IMR-90 (cell line): ENCODE measurements at regions not wholly inside any gene's neighbourhood (a gene's known extent, or its start where the extent isn't known, plus 50 kb on each side); places are given as distances from the start of the nearest gene placed in this dataset.

ENCODE experiments used
- RAD21 ChIP-seq: IDR thresholded peaks from 2 replicates; pipeline ENCODE4 v1.6.1; 2012; ENCODE audit warnings: low read length, improper control_type of control experiment
- RFX5 ChIP-seq: IDR thresholded peaks from 2 replicates; pipeline ENCODE4 v1.8.0; 2012; ENCODE audit warnings: low read depth, mild to moderate bottlenecking, low read length, moderate library complexity
- TF ChIP-seq, protein P1 (sequence below): conservative IDR thresholded peaks from 2 replicates; pipeline ENCODE4 v1.5.1; 2012; ENCODE audit warnings: mild to moderate bottlenecking, low read depth, low read length, improper control_type of control experiment
- TF ChIP-seq, protein P2 (sequence below): fragments of 150-350 bp; IDR thresholded peaks from 2 replicates; pipeline ENCODE4 v1.6.1; 2016; ENCODE audit warnings: low read depth, mild to moderate bottlenecking, low read length, moderate library complexity, borderline replicate concordance

DNA sequence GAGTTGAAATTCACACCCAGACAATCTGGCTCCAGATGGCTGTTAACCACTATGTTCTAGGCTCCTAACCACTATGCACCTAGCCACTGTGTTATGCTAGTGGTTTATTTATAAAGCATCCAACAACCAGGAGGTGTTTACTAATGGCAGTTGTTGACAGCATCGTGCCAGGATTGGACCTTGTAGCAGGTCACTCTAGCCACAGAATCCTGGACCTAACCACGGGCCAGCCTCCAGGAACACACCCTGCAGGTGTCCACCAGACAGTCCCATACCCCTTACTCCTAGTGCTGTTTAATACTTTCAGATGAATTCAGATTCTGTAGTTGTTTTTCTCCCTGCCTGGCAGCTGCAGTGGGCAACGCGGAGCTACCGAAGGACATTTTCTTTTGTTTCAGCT lies 109.4 kb upstream of the MYL2 start:
- TF ChIP-seq, protein P1, sequence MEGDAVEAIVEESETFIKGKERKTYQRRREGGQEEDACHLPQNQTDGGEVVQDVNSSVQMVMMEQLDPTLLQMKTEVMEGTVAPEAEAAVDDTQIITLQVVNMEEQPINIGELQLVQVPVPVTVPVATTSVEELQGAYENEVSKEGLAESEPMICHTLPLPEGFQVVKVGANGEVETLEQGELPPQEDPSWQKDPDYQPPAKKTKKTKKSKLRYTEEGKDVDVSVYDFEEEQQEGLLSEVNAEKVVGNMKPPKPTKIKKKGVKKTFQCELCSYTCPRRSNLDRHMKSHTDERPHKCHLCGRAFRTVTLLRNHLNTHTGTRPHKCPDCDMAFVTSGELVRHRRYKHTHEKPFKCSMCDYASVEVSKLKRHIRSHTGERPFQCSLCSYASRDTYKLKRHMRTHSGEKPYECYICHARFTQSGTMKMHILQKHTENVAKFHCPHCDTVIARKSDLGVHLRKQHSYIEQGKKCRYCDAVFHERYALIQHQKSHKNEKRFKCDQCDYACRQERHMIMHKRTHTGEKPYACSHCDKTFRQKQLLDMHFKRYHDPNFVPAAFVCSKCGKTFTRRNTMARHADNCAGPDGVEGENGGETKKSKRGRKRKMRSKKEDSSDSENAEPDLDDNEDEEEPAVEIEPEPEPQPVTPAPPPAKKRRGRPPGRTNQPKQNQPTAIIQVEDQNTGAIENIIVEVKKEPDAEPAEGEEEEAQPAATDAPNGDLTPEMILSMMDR = no peak
- TF ChIP-seq RFX5 (no peak), RAD21 (no peak)
- TF ChIP-seq, protein P2, sequence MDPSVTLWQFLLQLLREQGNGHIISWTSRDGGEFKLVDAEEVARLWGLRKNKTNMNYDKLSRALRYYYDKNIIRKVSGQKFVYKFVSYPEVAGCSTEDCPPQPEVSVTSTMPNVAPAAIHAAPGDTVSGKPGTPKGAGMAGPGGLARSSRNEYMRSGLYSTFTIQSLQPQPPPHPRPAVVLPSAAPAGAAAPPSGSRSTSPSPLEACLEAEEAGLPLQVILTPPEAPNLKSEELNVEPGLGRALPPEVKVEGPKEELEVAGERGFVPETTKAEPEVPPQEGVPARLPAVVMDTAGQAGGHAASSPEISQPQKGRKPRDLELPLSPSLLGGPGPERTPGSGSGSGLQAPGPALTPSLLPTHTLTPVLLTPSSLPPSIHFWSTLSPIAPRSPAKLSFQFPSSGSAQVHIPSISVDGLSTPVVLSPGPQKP = no peak
